HFFc6 (cell line): ENCODE measurements at regions not wholly inside any gene's neighbourhood (a gene's known extent, or its start where the extent isn't known, plus 50 kb on each side); places are given as distances from the start of the nearest gene placed in this dataset.

ENCODE experiments used
- DNase-seq: peaks from one replicate; pipeline ENCODE4 v3.0.0-alpha.2; 2018
- H3K27ac Mint-ChIP-seq: 2 replicates; pipeline ENCODE4 v1.8.0; 2020; ENCODE audit warnings: mild to moderate bottlenecking, mixed read lengths
- H3K27me3 Mint-ChIP-seq: 2 replicates; pipeline ENCODE4 v1.8.0; 2021; ENCODE audit warnings: mild to moderate bottlenecking, moderate library complexity, mixed read lengths; ENCODE audit not compliant: insufficient read depth
- H3K36me3 Mint-ChIP-seq: 2 replicates; pipeline ENCODE4 v1.8.0; 2021; ENCODE audit warnings: low read depth, mixed read lengths
- H3K4me1 Mint-ChIP-seq: 2 replicates; pipeline ENCODE4 v1.8.0; 2020; ENCODE audit warnings: low read depth, mixed read lengths
- H3K4me3 Mint-ChIP-seq: 2 replicates; pipeline ENCODE4 v1.8.0; 2020; ENCODE audit warnings: mild to moderate bottlenecking, moderate library complexity, mixed read lengths
- H3K9me3 Mint-ChIP-seq: 2 replicates; pipeline ENCODE4 v1.8.0; 2020; ENCODE audit warnings: mild to moderate bottlenecking, mixed read lengths
- CTCF ChIP-seq: fragments of 200-600 bp; sonication (generic); IDR thresholded peaks from 2 replicates; pipeline ENCODE4 v1.5.0; 2021; ENCODE audit warnings: antibody characterized with exemption, mild to moderate bottlenecking

DNA sequence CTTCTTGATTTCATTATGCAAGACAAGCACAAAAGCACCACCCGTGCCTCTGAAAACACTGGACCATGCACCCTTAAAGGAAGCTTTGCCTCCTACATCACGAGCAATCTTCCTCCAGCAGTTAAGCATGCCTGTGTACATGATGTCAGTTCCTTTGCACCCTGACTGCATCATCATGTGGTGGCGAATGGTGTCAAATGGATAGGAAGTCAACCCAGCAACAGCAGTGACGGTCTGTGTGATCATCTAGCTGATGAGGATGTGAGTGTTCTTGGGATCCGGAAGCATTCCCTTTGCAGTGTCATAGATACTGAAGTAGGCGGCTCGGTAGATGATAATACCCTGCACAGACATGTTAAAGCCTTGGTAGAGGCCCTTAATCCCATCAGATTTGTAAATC lies 240.7 kb upstream of the FAM98A start:
- DNase-seq = no peak
- H3K36me3 Mint-ChIP-seq = no peaks in the 10 kb centered on the region

GRCh38 chr2:33836628-33837027 lies 237.5 kb upstream of the FAM98A start:
- TF ChIP-seq CTCF = no peak
- Mint-ChIP-seq H3K4me3 (no peak overlapping the region), H3K36me3 (no peaks in the 10 kb centered on the region), H3K4me1 (no peaks in the 10 kb centered on the region), H3K9me3 (peaks cover 31% of the 10 kb centered on the region), H3K27ac (no peak overlapping the region), H3K27me3 (no peaks in the 10 kb centered on the region)
- DNase-seq = no peak

More for the DNA sequence above, 240.7 kb upstream of the FAM98A start:
- H3K4me3 Mint-ChIP-seq = no peak overlapping the region
- H3K27ac Mint-ChIP-seq = no peak overlapping the region
- peaks cover 18% of the 10 kb centered on the region for H3K9me3 Mint-ChIP-seq
- H3K4me1 Mint-ChIP-seq = no peaks in the 10 kb centered on the region
- no peaks in the 10 kb centered on the region for H3K27me3 Mint-ChIP-seq
- no peak for TF ChIP-seq CTCF

DNA sequence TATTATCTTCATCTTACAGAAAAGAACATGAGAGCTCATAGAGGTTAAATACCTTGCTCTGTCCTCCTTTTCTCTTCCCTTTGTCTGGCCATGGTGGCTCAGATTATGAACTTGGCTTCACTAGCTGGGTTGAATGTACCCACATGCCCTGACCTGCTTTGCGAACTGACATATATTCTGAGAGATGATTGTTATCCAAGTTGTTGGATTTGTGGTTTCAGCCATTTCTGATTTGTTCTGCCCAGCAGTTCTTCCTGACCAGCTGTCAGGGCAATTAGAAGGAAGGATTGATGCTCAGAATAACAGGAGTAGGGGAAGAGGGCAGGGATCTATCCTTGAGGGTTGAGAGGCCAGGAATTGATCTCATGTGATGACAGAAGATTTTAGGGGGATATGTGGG lies 236.8 kb upstream of the FAM98A start:
- no peaks in the 10 kb centered on the region for H3K4me1 Mint-ChIP-seq
- H3K4me3 Mint-ChIP-seq = no peak overlapping the region
- H3K27me3 Mint-ChIP-seq = no peaks in the 10 kb centered on the region
- peaks cover 34% of the 10 kb centered on the region for H3K9me3 Mint-ChIP-seq
- no peak for TF ChIP-seq CTCF
- H3K27ac Mint-ChIP-seq = no peak overlapping the region
- no peak for DNase-seq
- no peaks in the 10 kb centered on the region for H3K36me3 Mint-ChIP-seq

- H3K36me3 Mint-ChIP-seq = no peaks in the 10 kb centered on the region
- peaks cover 34% of the 10 kb centered on the region for H3K9me3 Mint-ChIP-seq
- H3K4me3 Mint-ChIP-seq = no peak overlapping the region
- no peak overlapping the region for H3K27ac Mint-ChIP-seq
- no peak for DNase-seq
- no peak for TF ChIP-seq CTCF
- H3K27me3 Mint-ChIP-seq = no peaks in the 10 kb centered on the region
- H3K4me1 Mint-ChIP-seq = no peaks in the 10 kb centered on the region
Measured at GRCh38 chr2:33822964-33823363, 223.9 kb upstream of the FAM98A start.

GRCh38 chr2:33812707-33813106 lies 213.6 kb upstream of the FAM98A start:
- no peak overlapping the region for H3K27ac Mint-ChIP-seq
- no peaks in the 10 kb centered on the region; the same call in 1 of the 2 replicates for H3K27me3 Mint-ChIP-seq
- no peaks in the 10 kb centered on the region for H3K36me3 Mint-ChIP-seq
- DNase-seq = no peak
- H3K4me3 Mint-ChIP-seq = no peak overlapping the region
- no peaks in the 10 kb centered on the region for H3K4me1 Mint-ChIP-seq
- no peak for TF ChIP-seq CTCF
- peaks cover 9% of the 10 kb centered on the region for H3K9me3 Mint-ChIP-seq
